H9 (cell line): ENCODE measurements at regions not wholly inside any gene's neighbourhood (a gene's known extent, or its start where the extent isn't known, plus 50 kb on each side); places are given as distances from the start of the nearest gene placed in this dataset.

Source experiments
- DNase-seq: peaks from one replicate; pipeline ENCODE4 v3.0.0-alpha.2; 2017
- H2AFZ ChIP-seq: one replicate; pipeline ENCODE4 v1.6.1; 2013; ENCODE audit warnings: mild to moderate bottlenecking, low read length, control low read depth, moderate library complexity
- H2AK5ac ChIP-seq: 2 replicates; pipeline ENCODE4 v1.6.1; 2013; ENCODE audit warnings: low read length, control low read depth, mixed read lengths; ENCODE audit not compliant: insufficient read length
- H2BK120ac ChIP-seq: one replicate; pipeline ENCODE4 v1.6.1; 2013; ENCODE audit warnings: low read depth, mild to moderate bottlenecking, low read length, control low read depth, inconsistent platforms; ENCODE audit not compliant: poor library complexity, severe bottlenecking
- H2BK12ac ChIP-seq: 2 replicates; pipeline ENCODE4 v1.6.1; 2013; ENCODE audit warnings: low read length, control low read depth, mixed read lengths, low read depth; ENCODE audit not compliant: insufficient read length
- H2BK15ac ChIP-seq: 2 replicates; pipeline ENCODE4 v1.6.1; 2013; ENCODE audit warnings: low read depth, low read length, control low read depth
- H2BK20ac ChIP-seq: one replicate; pipeline ENCODE4 v1.6.1; 2013; ENCODE audit warnings: low read depth, mild to moderate bottlenecking, low read length, control low read depth, inconsistent platforms; ENCODE audit not compliant: poor library complexity, severe bottlenecking
- H2BK5ac ChIP-seq: 2 replicates; pipeline ENCODE4 v1.6.1; 2013; ENCODE audit warnings: low read length, control low read depth, mixed read lengths; ENCODE audit not compliant: insufficient read length
- H3K14ac ChIP-seq: 2 replicates; pipeline ENCODE4 v1.6.1; 2013; ENCODE audit warnings: low read length, control low read depth; ENCODE audit not compliant: insufficient read depth
- H3K18ac ChIP-seq: 2 replicates; pipeline ENCODE4 v1.6.1; 2013; ENCODE audit warnings: low read depth, mild to moderate bottlenecking, mixed read lengths, low read length, control low read depth; ENCODE audit not compliant: insufficient read length
- H3K23ac ChIP-seq: 2 replicates; pipeline ENCODE4 v1.6.1; 2013; ENCODE audit warnings: low read length, control low read depth, mixed read lengths, low read depth; ENCODE audit not compliant: insufficient read length
- H3K23me2 ChIP-seq: 2 replicates; pipeline ENCODE4 v1.6.1; 2013; ENCODE audit warnings: low read depth, mild to moderate bottlenecking, mixed read lengths, low read length, control low read depth; ENCODE audit not compliant: insufficient read length, poor library complexity, severe bottlenecking
- H3K27ac ChIP-seq: 2 replicates; pipeline ENCODE4 v1.5.1; 2013; ENCODE audit warnings: low read length, control low read depth, mixed read lengths, low read depth; ENCODE audit not compliant: insufficient read length
- H3K27me3 ChIP-seq: 2 replicates; pipeline ENCODE4 v1.6.1; 2013; ENCODE audit warnings: low read length, control low read depth, inconsistent platforms; ENCODE audit not compliant: insufficient read depth
- H3K4ac ChIP-seq: 2 replicates; pipeline ENCODE4 v1.6.1; 2013; ENCODE audit warnings: low read depth, mild to moderate bottlenecking, control low read depth, inconsistent platforms, low read length, moderate library complexity
- H3K4me1 ChIP-seq: 2 replicates; pipeline ENCODE4 v1.6.1; 2013; ENCODE audit warnings: low read length, control low read depth, inconsistent platforms; ENCODE audit not compliant: insufficient read depth
- H3K4me2 ChIP-seq: 2 replicates; pipeline ENCODE4 v1.6.1; 2013; ENCODE audit warnings: low read length, control low read depth, mixed read lengths; ENCODE audit not compliant: insufficient read length, insufficient read depth
- H3K56ac ChIP-seq: 2 replicates; pipeline ENCODE4 v1.6.1; 2013; ENCODE audit warnings: low read depth, mild to moderate bottlenecking, mixed read lengths, low read length, control low read depth; ENCODE audit not compliant: insufficient read length
- H3K79me1 ChIP-seq: 2 replicates; pipeline ENCODE4 v1.6.1; 2013; ENCODE audit warnings: low read depth, mild to moderate bottlenecking, moderate library complexity, low read length, control low read depth, inconsistent platforms; ENCODE audit not compliant: insufficient read depth, poor library complexity, severe bottlenecking
- H3K79me2 ChIP-seq: 2 replicates; pipeline ENCODE4 v1.6.1; 2013; ENCODE audit warnings: low read length, control low read depth, inconsistent platforms; ENCODE audit not compliant: insufficient read depth
- H3K9ac ChIP-seq: 2 replicates; pipeline ENCODE4 v1.6.1; 2013; ENCODE audit warnings: low read length, control low read depth, mixed read lengths; ENCODE audit not compliant: insufficient read length; ENCODE audit errors: extremely low read depth
- H3K9me3 ChIP-seq: one replicate; pipeline ENCODE4 v1.6.1; 2013; ENCODE audit warnings: low read depth, low read length, inconsistent platforms; ENCODE audit not compliant: control insufficient read depth
- H3T11ph ChIP-seq: one replicate; pipeline ENCODE4 v1.6.1; 2013; ENCODE audit warnings: mild to moderate bottlenecking, low read length, control low read depth, inconsistent platforms
- H4K20me1 ChIP-seq: one replicate; pipeline ENCODE4 v1.6.1; 2013; ENCODE audit not compliant: control insufficient read depth, insufficient read length, insufficient read depth
- H4K5ac ChIP-seq: 2 replicates; pipeline ENCODE4 v1.6.1; 2013; ENCODE audit warnings: low read depth, mild to moderate bottlenecking, mixed read lengths, low read length, control low read depth; ENCODE audit not compliant: insufficient read length
- H4K8ac ChIP-seq: replicated peaks from 2 replicates; pipeline ENCODE4 v1.6.1; 2013; ENCODE audit warnings: low read length, control low read depth, mixed read lengths, low read depth; ENCODE audit not compliant: insufficient read length
- H4K91ac ChIP-seq: 2 replicates; pipeline ENCODE4 v1.6.1; 2013; ENCODE audit warnings: low read depth, mild to moderate bottlenecking, moderate library complexity, mixed read lengths, low read length, control low read depth; ENCODE audit not compliant: insufficient read length
- H3K27ac Mint-ChIP-seq, 3 experiments: 2 replicates in 2 of 3; 3 replicates in 1 of 3; pipeline ENCODE4 v1.8.0; 2020 to 2021; ENCODE audit warnings: mixed read lengths in 3 of 3, mild to moderate bottlenecking in 1 of 3, moderate library complexity in 1 of 3
- H3K27me3 Mint-ChIP-seq: 2 replicates; pipeline ENCODE4 v1.8.0; 2021; ENCODE audit warnings: low read depth, mild to moderate bottlenecking, moderate library complexity, mixed read lengths
- H3K36me3 Mint-ChIP-seq, 3 experiments: 2 replicates in 2 of 3; 3 replicates in 1 of 3; pipeline ENCODE4 v1.8.0; 2020 to 2021; ENCODE audit warnings: low read depth in 3 of 3, mixed read lengths in 3 of 3; ENCODE audit not compliant: insufficient read depth in 1 of 3
- H3K4me1 Mint-ChIP-seq, 2 experiments: 2 replicates each; pipeline ENCODE4 v1.8.0; 2020; ENCODE audit warnings: mixed read lengths in 2 of 2
- H3K4me3 Mint-ChIP-seq, 2 experiments: 2 replicates in 1 of 2; 3 replicates in 1 of 2; pipeline ENCODE4 v1.8.0; 2020 to 2021; ENCODE audit warnings: mild to moderate bottlenecking in 2 of 2, mixed read lengths in 2 of 2, moderate library complexity in 1 of 2
- H3K9me3 Mint-ChIP-seq, 2 experiments: 2 replicates in 1 of 2; 3 replicates in 1 of 2; pipeline ENCODE4 v1.8.0; 2020; ENCODE audit warnings: mild to moderate bottlenecking in 2 of 2, mixed read lengths in 2 of 2, moderate library complexity in 1 of 2
- WGBS: extraction: QIAGEN DNeasy Blood & Tissue Kit; methylation state at CpG from one replicate; pipeline ENCODE4 v1.1.7; 2013; ENCODE audit warnings: missing lambda C conversion rate, low lambda C conversion rate, mixed read lengths; ENCODE audit not compliant: insufficient read length; ENCODE audit errors: extremely low coverage; 5-methylcytosine and 5-hydroxymethylcytosine counted together
- TF ChIP-seq, protein P1 (sequence below): fragments of 200-600 bp; sonication (generic); conservative IDR thresholded peaks from 3 replicates; pipeline ENCODE4 v1.8.0; 2021; ENCODE audit warnings: antibody characterized with exemption, mild to moderate bottlenecking

DNA sequence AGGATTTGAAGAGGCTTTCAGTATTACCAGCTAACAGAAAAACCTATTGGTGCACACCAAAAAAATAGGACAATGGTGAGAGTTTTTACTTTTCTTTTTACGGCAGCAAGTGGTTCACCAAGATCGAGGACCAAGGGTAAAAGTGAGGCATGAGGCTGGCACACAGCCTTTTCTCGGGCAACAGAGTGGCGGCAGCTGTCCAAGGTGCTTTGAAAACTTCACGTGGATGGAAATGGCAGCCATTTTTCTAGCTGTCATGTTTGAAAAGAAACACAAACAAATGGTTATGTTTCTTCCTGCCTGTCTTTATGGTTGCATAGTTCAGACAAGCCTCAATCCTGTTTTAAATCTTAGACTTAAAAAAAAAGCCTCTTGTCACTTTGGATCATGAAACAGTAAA is 812.5 kb upstream of the CHAC2 start:
- Histone ChIP-seq H3K4me2 (no peak overlapping the region), H2AK5ac (no peak overlapping the region), H2BK120ac (no peak overlapping the region), H3K14ac (no peak overlapping the region), H3K4ac (no peak overlapping the region), H2BK15ac (no peak overlapping the region), H4K5ac (no peak overlapping the region), H4K91ac (no peak overlapping the region), H2AFZ (no peak overlapping the region), H3K79me1 (no peaks in the 10 kb centered on the region), H3K18ac (no peak overlapping the region), H3K23ac (no peak overlapping the region), H3K9ac (no peak overlapping the region), H3K23me2 (no peaks in the 10 kb centered on the region), H3K4me1 (no peaks in the 10 kb centered on the region), H2BK5ac (no peak overlapping the region), H2BK12ac (no peak overlapping the region), H3K56ac (no peak overlapping the region), H3K9me3 (no peaks in the 10 kb centered on the region), H3K27ac (no peak overlapping the region), H3T11ph (no peak overlapping the region), H3K27me3 (no peaks in the 10 kb centered on the region), H4K20me1 (no peaks in the 10 kb centered on the region), H3K79me2 (no peaks in the 10 kb centered on the region), H2BK20ac (no peak overlapping the region), H4K8ac (no peak overlapping the region)
- Mint-ChIP-seq H3K27me3 (no peaks in the 10 kb centered on the region), H3K4me1 (peaks cover 9 to 11% of the 10 kb centered on the region in 2 experiments), H3K4me3 (no peak overlapping the region), H3K9me3 (peaks cover 3 to 7% of the 10 kb centered on the region in 2 experiments; a peak in 3 of 5 replicates), H3K36me3 (peaks cover 0 to 9% (median 7%) of the 10 kb centered on the region in 3 experiments; a peak in 6 of 7 replicates), H3K27ac (no peak overlapping the region)
- TF ChIP-seq, protein P1, sequence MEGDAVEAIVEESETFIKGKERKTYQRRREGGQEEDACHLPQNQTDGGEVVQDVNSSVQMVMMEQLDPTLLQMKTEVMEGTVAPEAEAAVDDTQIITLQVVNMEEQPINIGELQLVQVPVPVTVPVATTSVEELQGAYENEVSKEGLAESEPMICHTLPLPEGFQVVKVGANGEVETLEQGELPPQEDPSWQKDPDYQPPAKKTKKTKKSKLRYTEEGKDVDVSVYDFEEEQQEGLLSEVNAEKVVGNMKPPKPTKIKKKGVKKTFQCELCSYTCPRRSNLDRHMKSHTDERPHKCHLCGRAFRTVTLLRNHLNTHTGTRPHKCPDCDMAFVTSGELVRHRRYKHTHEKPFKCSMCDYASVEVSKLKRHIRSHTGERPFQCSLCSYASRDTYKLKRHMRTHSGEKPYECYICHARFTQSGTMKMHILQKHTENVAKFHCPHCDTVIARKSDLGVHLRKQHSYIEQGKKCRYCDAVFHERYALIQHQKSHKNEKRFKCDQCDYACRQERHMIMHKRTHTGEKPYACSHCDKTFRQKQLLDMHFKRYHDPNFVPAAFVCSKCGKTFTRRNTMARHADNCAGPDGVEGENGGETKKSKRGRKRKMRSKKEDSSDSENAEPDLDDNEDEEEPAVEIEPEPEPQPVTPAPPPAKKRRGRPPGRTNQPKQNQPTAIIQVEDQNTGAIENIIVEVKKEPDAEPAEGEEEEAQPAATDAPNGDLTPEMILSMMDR: no peak
- WGBS: no CpG with 5 or more reads among the region's 5 CpGs
- no peak for DNase-seq
